ENCODE measurements at regions not wholly inside any gene's neighbourhood (a gene's known extent, or its start where the extent isn't known, plus 50 kb on each side); places are given as distances from the start of the nearest gene placed in this dataset.

DNA sequence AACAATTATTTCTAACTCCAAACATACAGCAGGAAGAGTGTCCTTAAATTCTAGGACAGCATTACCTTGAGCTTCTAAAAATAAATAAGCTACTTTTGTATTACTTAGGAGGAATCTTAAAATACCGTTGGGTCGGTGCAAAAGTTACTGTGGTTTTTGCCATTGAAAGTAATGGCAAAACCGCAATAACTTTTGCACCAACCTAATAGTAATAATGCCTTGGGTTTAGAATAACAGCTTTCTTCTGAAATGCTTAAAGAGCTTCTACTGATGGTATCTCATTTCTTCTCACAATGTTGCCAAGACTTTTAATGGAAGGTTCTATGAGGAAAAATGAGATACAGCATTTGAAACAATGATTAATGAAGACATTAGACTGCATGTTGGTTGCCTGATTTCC is 179.9 kb downstream of the SEC16B start:
- DNase-seq (ENCODE audit: low spot score): no peak

DNA sequence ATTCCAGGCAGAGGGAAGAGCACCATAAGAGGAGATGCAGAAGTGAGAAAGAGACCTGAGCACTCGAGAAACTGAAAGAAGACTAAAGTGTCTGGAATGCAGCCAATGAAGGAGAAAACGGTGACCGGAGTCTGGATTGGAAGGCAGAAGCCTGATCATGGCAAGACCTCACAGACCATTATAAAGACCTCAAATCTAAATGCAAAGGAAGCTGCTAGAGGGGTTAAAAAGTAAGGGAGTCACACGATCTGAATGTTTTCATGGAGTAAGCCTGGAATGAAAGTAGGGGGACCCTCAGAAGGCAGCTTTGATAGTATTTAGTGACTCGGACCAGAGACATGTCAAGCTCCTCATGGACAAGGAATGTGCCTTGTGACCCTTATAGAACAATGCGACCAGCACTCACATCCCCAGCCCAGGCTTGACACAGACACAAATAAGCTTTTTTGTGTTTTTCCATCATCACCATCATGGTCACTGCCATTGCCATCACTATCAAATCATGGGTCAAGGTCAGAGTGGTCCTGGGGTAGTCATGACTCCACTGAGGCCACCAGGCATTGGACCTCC is 183.6 kb downstream of the SEC16B start:
- peak; percentile 9 for DNase-seq (ENCODE audit: low spot score)

DNA sequence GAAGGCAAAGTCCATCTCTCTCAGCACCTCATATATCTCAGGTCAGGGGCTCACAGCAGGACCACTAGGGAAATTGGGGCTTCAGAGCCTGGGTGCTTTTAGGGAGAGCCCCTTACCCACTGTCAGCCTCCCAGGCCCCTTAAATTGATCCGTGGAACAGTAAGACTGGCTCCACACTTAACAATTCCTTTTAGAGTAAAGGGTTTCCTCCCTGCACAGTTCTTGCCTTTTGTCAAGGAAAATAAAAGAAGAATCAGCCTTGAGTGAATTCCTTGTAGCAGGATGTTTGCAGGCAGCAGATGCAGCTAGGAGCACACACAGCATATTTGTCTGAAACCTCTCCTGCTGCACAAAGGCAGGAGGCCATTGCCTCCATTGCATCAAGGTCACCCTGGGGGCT is 184.9 kb downstream of the SEC16B start:
- no peak for DNase-seq (ENCODE audit: low spot score)

DNA sequence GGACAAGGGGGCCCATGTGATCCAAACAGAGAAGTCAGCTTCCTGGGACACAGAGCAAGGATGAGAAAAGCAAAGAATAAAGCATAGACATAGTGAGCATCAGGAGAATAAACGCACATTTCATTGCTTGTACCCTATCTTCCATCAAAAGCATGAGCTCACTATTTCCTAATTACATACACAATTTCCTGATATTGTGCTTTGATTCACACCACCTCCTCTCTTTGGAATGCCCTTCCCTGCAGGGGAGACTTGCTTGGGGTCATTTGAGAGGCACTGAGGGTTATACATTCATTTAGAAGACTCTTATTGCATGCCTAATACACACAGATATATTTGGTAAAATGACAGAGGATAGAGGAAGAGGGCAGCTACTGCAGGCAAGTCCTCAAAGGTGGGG is 185.4 kb downstream of the SEC16B start:
- DNase-seq (ENCODE audit: low spot score): no peak

DNA sequence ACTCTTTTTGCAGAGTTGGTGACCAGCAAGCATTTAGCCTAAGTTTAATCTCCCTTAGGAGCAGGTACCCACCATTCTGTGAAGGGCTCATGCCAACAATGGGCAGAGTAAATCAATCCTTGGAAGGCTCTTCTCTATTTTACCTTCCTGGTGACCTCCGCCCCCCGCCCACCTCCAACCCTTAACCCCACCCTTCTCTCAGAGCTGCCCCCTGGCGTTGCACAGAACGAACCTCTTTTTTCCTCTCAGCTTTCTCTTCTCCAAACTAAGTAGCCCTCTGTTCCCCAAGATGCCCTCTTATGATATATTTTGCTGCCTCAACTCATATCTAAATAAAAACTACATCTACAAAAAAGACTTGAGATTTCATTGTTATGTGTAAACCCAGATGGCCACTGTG is 186.8 kb downstream of the SEC16B start:
- DNase-seq (ENCODE audit: low spot score): no peak

DNA sequence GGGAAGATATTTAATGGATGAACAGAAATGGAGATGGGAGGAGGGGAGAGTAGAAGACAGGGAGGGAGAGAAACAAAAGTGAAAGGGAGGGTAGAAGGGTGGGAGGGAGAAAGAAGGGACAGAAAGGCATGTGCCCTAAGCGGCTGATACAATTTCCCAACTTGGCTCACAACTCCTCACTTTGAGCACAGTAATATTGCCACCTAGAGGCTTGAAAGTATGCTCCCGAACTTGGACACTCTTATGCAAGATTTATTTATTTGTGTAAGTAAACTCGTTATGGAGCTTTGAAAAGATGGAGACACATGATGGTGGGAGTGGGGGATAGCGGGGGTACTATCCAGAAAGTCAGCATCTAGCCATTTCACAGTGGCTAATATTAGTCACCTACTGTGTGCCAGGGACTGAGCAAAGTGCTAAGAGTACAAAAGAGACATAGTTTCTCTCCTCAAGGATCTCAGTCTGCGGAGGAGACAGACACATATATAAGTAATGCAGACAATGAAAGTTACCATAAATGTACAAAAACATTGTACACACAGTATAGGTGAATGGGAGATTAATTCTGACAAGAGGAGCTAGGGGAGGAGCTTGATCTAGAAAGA is 189.7 kb downstream of the SEC16B start:
- DNase-seq (ENCODE audit: low spot score): peak; percentile 64

DNA sequence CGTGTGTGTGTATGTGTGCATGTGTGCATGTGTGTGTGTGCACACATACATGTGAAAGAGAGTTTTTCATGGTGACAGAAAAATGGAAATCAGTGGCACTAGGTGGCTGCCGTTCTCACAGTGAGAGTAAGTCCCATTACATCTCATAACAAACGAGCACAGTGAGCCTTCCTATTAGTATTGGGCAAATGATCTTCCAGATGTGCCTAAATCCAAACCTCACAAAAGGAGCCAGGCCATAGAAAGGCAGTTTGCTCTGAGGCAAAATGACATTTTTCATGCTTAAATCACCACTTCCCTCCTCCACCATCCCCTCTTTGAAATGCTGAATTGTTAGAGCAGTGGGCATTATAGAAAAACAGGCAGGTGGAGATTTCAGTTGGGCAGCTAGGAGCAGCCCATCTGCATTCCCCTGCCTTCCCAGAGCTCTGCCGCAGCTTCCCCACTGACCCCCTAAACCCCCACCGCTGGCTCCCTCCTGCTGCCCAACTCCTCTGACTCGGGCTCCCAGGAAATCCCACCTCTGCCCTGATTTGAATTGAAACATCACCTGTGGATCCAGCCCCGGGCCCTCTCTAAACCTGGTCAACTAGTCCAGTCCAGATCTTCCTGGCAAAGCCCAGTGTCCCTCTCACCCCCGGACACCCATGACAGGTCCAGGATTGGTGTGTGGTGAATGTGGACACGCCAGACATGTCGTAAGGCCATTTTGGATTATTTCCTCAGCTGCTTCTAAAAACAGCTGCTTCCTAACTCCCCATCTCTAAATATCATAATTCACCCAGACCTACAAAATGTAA is 190.5 kb downstream of the SEC16B start:
- DNase-seq (ENCODE audit: low spot score): no peak

DNA sequence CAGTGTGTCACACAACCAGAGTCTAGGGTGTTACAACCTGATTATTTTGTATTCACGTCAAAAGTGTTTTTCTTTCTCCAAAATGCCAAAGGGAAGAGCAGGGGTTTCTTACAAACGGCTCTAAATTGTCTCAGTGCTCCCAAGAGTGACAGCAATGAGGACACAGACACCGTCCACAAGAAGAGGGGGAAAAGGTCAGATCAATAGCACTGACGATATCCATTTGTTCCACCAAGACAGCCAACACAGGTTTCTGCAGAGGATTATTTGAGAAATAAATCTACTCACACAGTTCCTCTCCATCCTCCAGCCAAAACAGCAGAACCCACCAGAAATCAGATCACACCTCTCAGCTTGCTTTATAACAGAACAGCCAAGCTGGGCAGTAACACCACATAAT is 193.9 kb downstream of the SEC16B start:
- no peak for DNase-seq (ENCODE audit: low spot score)

DNA sequence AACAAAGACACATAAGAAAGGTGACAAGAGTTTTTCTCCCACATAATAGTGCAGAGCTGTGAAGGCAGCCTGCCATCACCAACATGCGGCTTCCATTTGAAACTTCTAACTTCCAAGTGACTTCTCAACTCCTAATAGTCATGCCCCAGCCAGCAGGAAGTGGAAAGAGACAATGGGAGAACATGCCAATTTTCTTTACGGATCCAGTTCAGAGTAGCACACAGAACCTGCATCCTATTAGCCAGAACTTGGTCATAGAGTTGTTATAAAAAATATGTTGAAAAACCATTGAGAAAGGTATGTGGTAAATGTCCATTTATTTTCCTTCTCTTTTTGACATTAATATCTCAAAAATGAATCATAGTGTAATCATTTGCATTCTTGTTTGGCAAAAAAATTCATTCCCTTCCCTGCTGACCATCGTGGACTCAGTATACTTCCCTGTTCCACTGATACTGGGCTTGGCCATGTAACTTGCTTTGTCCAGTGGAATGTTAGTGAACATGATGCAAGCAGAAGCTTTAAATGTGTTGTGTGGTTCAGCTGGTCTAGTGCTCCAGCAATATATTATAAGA is 197.4 kb downstream of the SEC16B start:
- no peak for DNase-seq (ENCODE audit: low spot score)

DNA sequence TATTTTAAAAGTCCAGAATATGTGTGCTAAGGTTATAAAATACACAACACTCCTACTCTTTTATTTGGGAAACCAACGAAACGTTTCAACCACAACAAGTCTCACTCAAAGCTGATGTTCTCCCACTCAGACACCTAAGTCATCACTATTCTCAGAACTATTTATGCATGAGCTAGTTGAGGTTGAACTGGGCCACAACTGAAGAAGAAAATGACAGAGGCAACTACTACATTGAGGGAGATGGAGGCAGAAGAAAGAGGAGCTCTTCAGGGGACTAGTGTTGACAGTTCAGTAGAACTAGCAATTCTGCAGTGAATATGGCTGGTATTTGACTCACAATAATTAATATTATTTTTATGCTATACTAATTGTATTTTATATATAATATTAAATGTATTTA is 198.2 kb downstream of the SEC16B start:
- no peak for DNase-seq (ENCODE audit: low spot score)

DNA sequence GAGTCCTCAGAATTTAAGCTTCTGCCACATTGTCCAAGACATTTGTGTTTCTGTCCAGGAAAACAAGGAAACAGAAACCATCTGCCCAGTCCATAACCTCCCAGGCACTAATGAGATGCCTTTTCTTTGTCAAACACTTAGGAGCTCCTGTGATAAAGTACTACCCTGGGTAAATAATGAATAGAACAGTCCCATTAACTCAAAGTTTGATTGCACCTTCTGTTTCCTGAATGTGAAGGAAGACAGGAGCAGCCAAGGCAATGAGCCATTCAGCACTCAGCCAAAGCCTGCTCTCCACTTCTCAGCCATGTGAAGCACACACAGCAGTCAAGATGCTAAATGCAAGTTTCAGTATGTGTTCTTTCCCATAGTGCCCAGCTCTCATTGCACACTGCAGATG is 199.8 kb downstream of the SEC16B start:
- no peak for DNase-seq (ENCODE audit: low spot score)

DNA sequence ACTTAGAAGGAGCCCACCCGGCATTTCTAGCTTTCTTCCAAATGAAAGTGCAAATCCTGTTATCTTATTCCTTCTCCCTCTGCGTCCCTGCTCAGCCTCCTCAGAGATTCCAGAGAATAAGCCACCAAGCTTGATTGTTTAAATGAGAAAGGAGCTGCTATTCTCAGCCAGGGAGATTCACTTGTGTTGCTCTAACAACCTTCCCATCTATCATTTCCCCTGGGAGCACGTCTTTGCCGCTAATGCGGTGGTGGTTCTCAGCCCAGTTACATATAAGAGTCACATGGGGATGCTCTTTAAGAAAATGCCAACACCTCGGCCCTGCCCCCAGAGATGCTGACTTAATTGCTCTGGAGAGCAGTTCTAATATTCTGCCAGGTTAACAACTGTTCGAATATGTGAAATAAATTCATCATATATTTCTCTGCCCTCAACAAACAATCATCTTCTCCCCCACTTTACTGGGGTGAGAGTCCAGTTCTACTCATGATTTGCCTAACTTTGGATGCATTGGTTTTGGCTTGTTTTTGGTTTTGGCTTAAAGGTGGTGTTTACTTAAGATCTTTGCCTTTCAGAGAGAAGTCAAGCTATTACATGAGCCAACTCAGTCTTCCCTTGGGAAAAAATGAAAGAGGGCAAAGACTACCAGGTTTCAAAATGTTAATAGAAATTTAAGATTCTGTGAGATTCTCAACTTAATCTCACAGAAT is 213.9 kb downstream of the SEC16B start:
- DNase-seq (ENCODE audit: low spot score): no peak

DNA sequence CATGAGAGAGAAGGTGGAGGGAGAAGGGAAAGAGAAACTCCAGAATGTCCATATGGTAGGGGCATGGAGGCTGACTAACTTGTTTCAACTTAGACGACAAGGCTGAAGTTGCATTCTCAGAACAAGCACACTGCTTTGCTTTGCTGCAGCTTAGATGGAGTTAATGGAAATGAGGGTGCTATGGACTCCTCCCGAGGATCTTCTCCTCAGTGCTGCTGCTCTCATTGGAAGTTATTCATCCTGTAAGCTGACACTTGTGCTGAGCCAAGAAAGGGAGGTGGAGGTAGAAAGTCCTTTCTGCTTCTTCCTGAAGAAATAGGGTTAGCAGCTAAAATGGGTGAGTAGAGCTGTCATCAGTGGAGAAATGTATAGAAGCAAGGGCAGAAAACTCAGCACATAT is 215.3 kb downstream of the SEC16B start:
- no peak for DNase-seq (ENCODE audit: low spot score)

DNA sequence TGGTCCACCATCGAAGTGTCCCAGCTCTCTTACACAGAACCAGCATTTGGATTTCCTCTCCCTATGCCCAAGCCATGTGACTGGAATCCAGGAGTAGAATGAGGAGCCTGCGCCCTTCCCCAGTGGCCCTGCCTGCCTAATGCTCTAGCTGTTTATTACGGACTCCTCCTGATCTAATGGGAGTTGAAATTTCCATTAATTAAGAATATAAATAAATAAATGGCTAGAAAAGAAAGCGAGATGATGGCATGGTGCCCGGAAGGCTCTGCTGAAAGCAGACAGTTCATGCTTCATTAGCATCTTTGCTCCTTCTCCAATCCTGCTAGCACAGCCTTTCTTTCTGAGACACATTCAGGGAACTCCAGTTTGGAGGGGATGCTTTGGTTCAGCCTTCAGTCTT is 216.2 kb downstream of the SEC16B start:
- DNase-seq (ENCODE audit: low spot score): no peak

DNA sequence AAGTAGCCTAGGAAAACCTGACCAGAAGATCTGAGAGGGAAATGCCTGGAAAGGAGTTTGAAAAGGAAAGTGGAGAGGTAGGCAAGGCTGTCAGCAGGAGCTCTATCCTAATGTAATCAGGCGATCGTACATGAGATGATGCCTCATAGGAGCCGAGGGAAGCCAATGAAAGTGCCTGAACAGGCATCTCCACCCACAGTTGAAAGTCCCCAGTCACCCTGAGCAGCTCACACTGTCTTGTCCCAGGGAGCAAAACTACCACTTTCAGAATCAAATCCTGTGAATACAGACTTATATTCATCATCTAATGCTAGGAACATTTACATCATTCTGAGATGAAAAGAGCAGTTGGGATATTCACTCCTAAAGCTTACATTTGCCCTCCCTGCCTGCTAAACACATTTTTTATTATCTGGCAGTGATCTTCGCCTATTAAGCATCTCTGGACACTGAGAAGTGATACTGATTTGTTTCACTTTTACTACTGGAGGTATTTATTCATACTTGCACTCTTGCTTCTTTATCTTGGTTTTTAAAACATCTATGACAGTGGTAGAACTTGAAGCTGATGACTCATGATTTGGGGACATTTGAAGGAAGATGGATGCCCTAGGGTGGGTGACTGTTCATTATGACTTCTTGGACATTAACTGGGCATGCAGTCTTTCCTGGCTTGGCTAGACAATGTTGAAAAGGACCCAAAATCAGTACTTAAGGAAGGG is 221.6 kb downstream of the SEC16B start:
- no peak for DNase-seq (ENCODE audit: low spot score)

DNA sequence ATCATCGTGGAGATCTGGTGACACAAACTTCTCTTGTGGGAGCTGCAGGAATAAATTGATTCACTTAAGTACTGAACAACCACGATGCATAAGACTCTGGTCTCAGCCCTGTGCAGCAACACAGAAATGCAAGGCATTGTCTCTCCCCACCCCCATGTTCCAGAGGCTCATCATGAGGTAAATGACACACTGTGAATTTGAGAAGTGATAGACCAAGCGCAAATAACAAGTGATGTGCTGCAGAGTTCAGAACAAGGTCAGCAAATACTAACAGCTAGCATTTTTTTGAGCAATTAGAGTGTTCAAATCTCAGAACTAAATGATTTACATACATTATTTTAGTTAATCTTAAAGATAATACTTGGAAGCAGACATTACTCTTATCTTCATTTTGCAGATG is 223.7 kb downstream of the SEC16B start:
- DNase-seq (ENCODE audit: low spot score): no peak

DNA sequence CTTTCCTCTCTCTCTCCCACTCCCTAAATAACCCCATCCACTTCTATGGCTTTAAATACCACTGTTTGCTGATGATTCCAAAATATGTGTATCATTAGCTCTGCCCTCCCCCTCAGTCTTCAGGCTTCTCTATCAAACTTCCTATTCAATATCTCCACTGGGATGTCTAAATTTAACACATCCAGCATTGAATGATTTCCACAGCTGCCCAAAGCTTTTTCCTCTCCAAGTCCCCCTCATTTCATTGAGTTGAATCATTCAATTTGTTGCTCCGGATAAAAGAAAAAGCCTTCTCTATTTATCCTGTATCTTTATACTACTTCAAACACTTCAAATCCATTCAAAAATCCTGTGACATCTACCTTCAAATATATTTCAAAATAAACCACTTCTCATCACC is 225.0 kb downstream of the SEC16B start:
- DNase-seq (ENCODE audit: low spot score): no peak

DNA sequence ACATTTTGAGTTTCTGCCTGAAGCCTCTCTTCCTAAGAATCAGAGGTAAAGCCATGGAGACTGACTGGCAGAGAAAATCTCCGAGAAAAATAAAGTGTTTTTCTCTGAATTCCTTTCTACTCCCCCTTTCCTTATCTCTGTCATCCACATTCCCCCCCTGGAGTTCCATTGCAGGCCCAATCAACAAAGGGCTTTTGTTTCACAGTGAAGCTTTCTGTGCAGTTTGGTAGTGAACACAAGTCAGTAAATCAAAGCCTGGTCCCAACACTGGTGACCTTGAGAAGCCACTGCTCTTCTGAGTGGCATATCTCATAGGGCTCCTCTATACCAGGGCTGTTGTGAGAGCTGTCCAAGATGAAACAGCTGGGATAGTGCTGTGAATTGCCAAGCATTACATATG is 228.4 kb downstream of the SEC16B start:
- no peak for DNase-seq (ENCODE audit: low spot score)

DNA sequence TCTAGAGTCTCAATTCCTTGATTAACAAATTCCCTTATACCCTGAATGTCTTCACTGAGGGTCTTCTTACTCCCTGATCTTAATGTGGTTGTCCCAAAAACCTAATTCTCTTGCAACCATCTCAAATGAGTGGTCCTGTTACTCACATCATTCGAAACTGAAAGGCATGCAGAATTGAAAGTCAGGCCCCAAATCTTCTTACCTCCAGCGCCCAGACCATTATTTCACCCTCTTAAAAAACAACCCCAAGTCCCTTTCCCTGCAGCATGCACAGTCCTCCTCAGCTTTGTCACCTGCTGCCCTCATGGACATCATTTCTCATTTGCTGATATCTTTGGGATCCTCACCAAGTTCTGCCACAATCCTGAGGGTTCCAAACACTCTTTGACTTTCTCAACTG is 230.1 kb downstream of the SEC16B start:
- DNase-seq (ENCODE audit: low spot score): no peak

DNA sequence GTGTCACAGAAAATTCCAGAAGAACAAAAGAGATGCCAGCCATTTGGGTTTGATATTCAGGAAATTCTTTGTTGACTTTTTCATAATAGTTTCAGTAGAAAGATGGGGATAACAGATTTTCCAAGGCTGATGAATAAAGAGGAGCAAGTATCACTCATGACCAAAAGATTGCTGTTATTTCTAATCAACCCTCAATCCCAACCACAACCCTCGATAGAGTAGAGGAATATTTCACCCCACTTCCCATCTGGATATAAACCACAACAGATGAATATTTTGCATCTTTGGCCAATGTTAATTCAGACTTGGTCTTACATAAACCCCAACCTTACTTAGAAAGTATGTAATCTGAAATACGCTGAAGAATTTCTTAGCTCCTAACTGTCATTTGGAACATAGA is 232.4 kb downstream of the SEC16B start:
- no peak for DNase-seq (ENCODE audit: low spot score)

DNA sequence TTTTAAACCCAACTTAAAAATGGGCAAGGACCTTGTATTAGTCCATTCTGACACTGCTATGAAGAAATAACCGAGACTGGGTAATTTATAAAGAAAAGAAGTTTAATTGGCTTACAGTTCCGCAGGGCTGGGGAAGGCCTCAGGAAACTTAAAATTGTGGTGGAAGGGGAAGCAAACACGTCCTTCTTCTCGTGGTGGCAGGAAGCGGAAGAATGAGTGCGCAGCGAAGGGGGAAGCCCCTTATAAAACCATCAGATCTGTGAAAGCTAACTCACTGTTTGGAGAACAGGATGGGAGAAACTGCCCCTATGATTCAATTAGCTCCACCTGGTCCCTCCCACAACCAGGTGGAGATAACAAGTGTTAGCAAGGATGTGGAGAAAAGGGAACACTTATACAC is 237.7 kb downstream of the SEC16B start:
- no peak for DNase-seq (ENCODE audit: low spot score)

DNA sequence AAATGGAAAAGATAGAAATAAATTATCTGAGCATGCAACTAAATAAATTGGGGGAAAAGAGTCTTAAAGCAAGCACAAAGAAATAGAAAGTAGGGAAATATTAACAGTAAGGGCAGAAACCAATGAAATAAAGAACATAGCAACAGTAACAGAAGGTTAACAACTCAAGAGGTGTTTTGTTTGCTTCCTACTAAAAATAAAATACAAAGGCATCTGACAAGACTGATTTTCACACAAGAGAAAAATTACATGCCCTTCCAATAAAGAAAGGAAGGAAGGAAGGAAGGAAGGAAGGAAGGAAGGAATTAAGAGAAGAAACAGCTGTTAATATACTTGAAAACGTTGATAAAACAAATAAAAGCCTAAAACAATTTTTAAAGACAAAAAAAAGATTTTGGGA is 240.2 kb downstream of the SEC16B start:
- DNase-seq (ENCODE audit: low spot score): no peak

All from kidney tubule cell (primary cell).